Heart left ventricle (tissue), 13 donors: ENCODE measurements at regions not wholly inside any gene's neighbourhood (a gene's known extent, or its start where the extent isn't known, plus 50 kb on each side); places are given as distances from the start of the nearest gene placed in this dataset.

ENCODE experiments used
- CTCF ChIP-seq, 12 donors: fragments of 200-600 bp; sonication (generic) in 4 of 12; IDR thresholded peaks; one replicate each; pipeline versions ENCODE4 v1.5.0 to v1.8.0; 2018 to 2022; ENCODE audit warnings: antibody characterized with exemption in 12 of 12, mild to moderate bottlenecking in 5 of 12
- POLR2A ChIP-seq, 2 donors: fragments of 450-650 bp; IDR thresholded peaks; one replicate each; pipeline ENCODE4 v1.6.1; 2017; ENCODE audit warnings: antibody characterized with exemption in 2 of 2, mild to moderate bottlenecking in 2 of 2, moderate library complexity in 2 of 2
- donor health status: ischemic (EF 13 %, LVEDD 7.1; RV severe dilation, severe dysfunction).
- donor health status: DM: no; HTN: yes; CAD: no.
- donor health status: DM: no; HTN: no; CAD: no.
- donor health status: ischemic (EF 25% LVEDD 6.9; RV normal size, moderate dysfunction).
- donor health status: ischemic (EF 25% LVEDD 5.7; RV mildly dilated, moderate dysfunction).
- donor health status: ischemic (EF 35%, LVEDD 5.7; RV mildly dilated, moderate dysfunction).
- donor health status: nonischemic (EF 11% LVEDD 7.7; RV severe dilation, severe dysfunction).
- donor health status: DM: yes; HTN: yes; CAD: no.
- donor health status: PGD.
- donor health status: ischemic (EF 29% LVEDD 5.4; RV normal size, mild dysfunction).
- donor health status: nonischemic (EF 23%, LVEDD 6.1; RV moderate dilation, normal function).

GRCh38 chr15:36050899-36051298 is 504.9 kb upstream of the DPH6 start:
- TF ChIP-seq CTCF (IDR thresholded peaks at IDR 0.05) (no peak), POLR2A (IDR thresholded peaks at IDR 0.05) (no peak)
